Smooth muscle cell (in vitro differentiated cells): ENCODE measurements at regions not wholly inside any gene's neighbourhood (a gene's known extent, or its start where the extent isn't known, plus 50 kb on each side); places are given as distances from the start of the nearest gene placed in this dataset.

Experiments
- DNase-seq: peaks from one replicate; lab custom pipeline; 2025; ENCODE audit not compliant: unreplicated experiment; lab: John Stamatoyannopoulos, UW
- H2AFZ ChIP-seq: fragments of 200-600 bp; sonication (generic); 2 replicates; pipeline ENCODE4 v1.6.0; 2016; ENCODE audit warnings: antibody characterized with exemption, low read depth, mild to moderate bottlenecking
- H3F3A ChIP-seq: fragments of 200-600 bp; sonication (generic); 2 replicates; pipeline ENCODE4 v1.6.0; 2017; ENCODE audit warnings: antibody characterized with exemption, low read depth
- H3K27ac ChIP-seq: fragments of 200-600 bp; sonication (generic); 2 replicates; pipeline ENCODE4 v1.5.1; 2016; ENCODE audit warnings: low read depth, mild to moderate bottlenecking
- H3K27me3 ChIP-seq: fragments of 200-600 bp; sonication (generic); 2 replicates; pipeline ENCODE4 v1.6.1; 2016; ENCODE audit warnings: low read depth, mild to moderate bottlenecking
- H3K36me3 ChIP-seq: fragments of 200-600 bp; sonication (generic); 2 replicates; pipeline ENCODE4 v1.5.1; 2016; ENCODE audit warnings: low read depth
- H3K4me1 ChIP-seq: fragments of 200-600 bp; sonication (generic); 2 replicates; pipeline ENCODE4 v1.5.1; 2016; ENCODE audit warnings: low read depth
- H3K4me2 ChIP-seq: fragments of 200-600 bp; sonication (generic); 2 replicates; pipeline ENCODE4 v1.6.0; 2016; ENCODE audit warnings: mild to moderate bottlenecking
- H3K4me3 ChIP-seq: fragments of 200-600 bp; sonication (generic); 2 replicates; pipeline ENCODE4 v1.5.1; 2016; ENCODE audit warnings: mild to moderate bottlenecking
- H3K79me2 ChIP-seq: fragments of 200-600 bp; sonication (generic); 2 replicates; pipeline ENCODE4 v1.6.0; 2016; ENCODE audit warnings: low read depth, mild to moderate bottlenecking
- H3K9ac ChIP-seq: fragments of 200-600 bp; sonication (generic); 2 replicates; pipeline ENCODE4 v1.6.0; 2016; ENCODE audit warnings: low read depth
- H3K9me3 ChIP-seq: fragments of 200-600 bp; sonication (generic); replicated peaks from 2 replicates; pipeline ENCODE4 v1.5.1; 2016; ENCODE audit warnings: low read depth
- H4K20me1 ChIP-seq: fragments of 200-600 bp; sonication (generic); 2 replicates; pipeline ENCODE4 v1.6.0; 2016; ENCODE audit warnings: low read depth
- WGBS: methylation state at CpG from one replicate; pipeline ENCODE4 v1.1.7; 2016; ENCODE audit warnings: low lambda C conversion rate; 5-methylcytosine and 5-hydroxymethylcytosine counted together
- TF ChIP-seq, protein P1 (sequence below): fragments of 200-600 bp; sonication (generic); IDR thresholded peaks from 2 replicates; pipeline ENCODE4 v1.5.1; 2017; ENCODE audit warnings: borderline replicate concordance, mild to moderate bottlenecking, antibody characterized with exemption; ENCODE audit not compliant: insufficient read depth, poor library complexity, severe bottlenecking

DNA sequence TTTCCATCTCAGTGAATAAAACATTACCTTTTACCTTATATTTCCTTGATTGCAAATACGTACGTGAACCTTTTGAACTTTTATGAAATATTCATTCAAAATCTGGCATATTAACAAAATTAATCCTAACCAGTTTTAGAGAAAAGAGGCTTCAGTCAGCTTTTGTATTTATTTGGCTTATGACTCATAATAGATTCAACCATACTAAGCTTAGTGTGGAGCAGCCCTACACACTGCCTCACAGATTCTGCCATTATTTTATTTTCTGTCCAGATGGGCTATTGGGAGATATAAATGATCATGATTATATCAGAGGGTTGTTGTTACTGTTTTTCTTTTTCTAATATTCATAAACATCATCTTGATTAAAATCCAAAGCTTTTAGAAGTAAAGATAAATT, 325.5 kb downstream of the GPR37 start:
- H3K9me3 ChIP-seq = no peaks in the 10 kb centered on the region
- no peaks in the 10 kb centered on the region for H3K4me1 ChIP-seq
- no peaks in the 10 kb centered on the region for H3K36me3 ChIP-seq
- no peak for DNase-seq
- H3K27ac ChIP-seq = no peak overlapping the region
- TF ChIP-seq, protein P1, sequence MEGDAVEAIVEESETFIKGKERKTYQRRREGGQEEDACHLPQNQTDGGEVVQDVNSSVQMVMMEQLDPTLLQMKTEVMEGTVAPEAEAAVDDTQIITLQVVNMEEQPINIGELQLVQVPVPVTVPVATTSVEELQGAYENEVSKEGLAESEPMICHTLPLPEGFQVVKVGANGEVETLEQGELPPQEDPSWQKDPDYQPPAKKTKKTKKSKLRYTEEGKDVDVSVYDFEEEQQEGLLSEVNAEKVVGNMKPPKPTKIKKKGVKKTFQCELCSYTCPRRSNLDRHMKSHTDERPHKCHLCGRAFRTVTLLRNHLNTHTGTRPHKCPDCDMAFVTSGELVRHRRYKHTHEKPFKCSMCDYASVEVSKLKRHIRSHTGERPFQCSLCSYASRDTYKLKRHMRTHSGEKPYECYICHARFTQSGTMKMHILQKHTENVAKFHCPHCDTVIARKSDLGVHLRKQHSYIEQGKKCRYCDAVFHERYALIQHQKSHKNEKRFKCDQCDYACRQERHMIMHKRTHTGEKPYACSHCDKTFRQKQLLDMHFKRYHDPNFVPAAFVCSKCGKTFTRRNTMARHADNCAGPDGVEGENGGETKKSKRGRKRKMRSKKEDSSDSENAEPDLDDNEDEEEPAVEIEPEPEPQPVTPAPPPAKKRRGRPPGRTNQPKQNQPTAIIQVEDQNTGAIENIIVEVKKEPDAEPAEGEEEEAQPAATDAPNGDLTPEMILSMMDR = no peak
- H4K20me1 ChIP-seq = no peaks in the 10 kb centered on the region
- H3K27me3 ChIP-seq = no peaks in the 10 kb centered on the region
- no peak overlapping the region for H2AFZ ChIP-seq
- no peak overlapping the region for H3K4me2 ChIP-seq
- 88% methylated on average over 2 of the region's 2 CpGs for WGBS
- no peaks in the 10 kb centered on the region for H3K79me2 ChIP-seq
- H3F3A ChIP-seq = no peaks in the 10 kb centered on the region
- H3K9ac ChIP-seq = no peak overlapping the region
- no peak overlapping the region for H3K4me3 ChIP-seq

DNA sequence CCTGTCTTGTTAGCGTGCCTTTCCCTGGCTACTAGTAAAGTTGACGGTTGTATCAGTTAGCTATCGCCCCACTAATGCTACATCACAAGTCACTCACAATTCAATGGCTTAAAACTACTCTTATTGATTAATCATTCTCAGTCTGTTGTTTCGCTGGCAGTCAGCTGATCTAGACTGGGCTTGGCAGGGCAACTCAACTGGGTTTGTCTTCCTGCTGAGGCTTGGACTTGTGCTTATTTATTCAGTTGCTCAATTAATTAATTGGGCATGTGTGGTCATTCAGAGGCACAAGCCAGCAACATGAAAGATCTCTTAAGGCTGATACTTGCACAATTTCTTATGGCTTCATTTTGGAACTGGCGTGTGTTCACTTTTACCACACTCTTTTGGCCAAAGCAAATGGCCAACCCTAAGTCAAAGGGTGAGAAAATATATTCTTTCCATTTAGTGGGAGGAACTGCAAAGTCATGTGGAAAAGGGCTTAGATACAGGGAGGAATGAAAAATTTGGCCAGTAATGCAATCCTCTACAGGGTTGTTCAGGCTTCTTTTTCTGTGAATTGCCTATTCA, 333.5 kb downstream of the GPR37 start:
- H3F3A ChIP-seq = no peaks in the 10 kb centered on the region
- no peak overlapping the region for H3K4me3 ChIP-seq
- no peak overlapping the region for H3K9ac ChIP-seq
- no peak overlapping the region for H3K4me2 ChIP-seq
- H3K36me3 ChIP-seq = no peaks in the 10 kb centered on the region
- H3K27me3 ChIP-seq = peaks cover 4% of the 10 kb centered on the region
- TF ChIP-seq, protein P1 = no peak
- DNase-seq = no peak
- no peaks in the 10 kb centered on the region for H4K20me1 ChIP-seq
- no peak overlapping the region for H2AFZ ChIP-seq
- H3K9me3 ChIP-seq = no peaks in the 10 kb centered on the region
- H3K4me1 ChIP-seq = no peaks in the 10 kb centered on the region
- no peaks in the 10 kb centered on the region for H3K79me2 ChIP-seq
- WGBS = 98% methylated on average over 5 of the region's 5 CpGs
- no peak overlapping the region for H3K27ac ChIP-seq

DNA sequence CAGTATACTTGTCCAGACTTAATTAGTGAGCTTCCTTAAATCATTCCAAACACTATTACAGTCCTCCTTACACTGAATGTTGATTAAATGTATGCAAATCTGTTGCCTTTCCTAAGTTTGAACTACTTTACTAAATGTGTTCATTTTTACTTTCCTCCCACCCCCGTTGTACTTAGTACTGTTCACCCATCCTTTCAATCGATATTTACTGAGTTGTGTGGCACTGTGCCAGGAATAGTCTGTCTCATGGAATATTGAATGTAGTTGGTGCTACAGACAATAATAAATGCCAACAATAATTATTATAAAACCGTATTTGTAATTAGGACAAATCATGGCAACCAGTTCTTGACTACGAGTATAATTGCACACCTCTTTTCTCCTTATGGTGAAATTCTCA, 335.7 kb downstream of the GPR37 start:
- Histone ChIP-seq H3K79me2 (no peaks in the 10 kb centered on the region), H3K9me3 (no peaks in the 10 kb centered on the region), H3K9ac (no peak overlapping the region), H3K4me2 (no peak overlapping the region), H3K27ac (no peak overlapping the region), H3K4me3 (no peak overlapping the region), H3K27me3 (peaks cover 4% of the 10 kb centered on the region), H3F3A (no peaks in the 10 kb centered on the region), H4K20me1 (no peaks in the 10 kb centered on the region), H3K4me1 (no peaks in the 10 kb centered on the region), H3K36me3 (no peaks in the 10 kb centered on the region), H2AFZ (no peak overlapping the region)
- TF ChIP-seq, protein P1 = no peak
- no peak for DNase-seq
- WGBS = 90% methylated on average over 4 of the region's 4 CpGs

DNA sequence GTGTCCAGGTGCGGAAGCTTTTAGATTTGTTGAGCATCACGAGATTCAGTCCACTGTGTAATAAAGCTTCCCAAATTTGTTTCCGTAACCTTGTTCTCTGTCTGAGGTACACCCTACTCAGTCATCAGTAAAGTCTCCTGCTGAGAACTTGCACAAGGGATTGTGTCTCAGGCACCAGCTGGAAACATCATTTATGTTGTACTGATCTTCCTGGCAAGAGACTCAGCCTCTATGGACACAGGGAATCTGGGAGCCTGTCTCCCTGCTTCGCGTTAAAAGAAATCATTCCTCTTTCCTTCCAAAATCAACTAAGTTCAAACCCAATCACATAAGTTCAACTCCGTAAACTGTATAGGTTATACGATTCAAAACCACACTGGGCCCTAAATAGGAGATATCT, 336.8 kb downstream of the GPR37 start:
- no peak for DNase-seq
- Histone ChIP-seq H3K4me1 (no peaks in the 10 kb centered on the region), H3F3A (no peaks in the 10 kb centered on the region), H3K79me2 (no peaks in the 10 kb centered on the region), H3K27me3 (peaks cover 4% of the 10 kb centered on the region), H3K27ac (no peak overlapping the region), H3K4me2 (no peak overlapping the region), H3K9me3 (no peaks in the 10 kb centered on the region), H2AFZ (no peak overlapping the region), H3K9ac (no peak overlapping the region), H4K20me1 (no peaks in the 10 kb centered on the region), H3K36me3 (no peaks in the 10 kb centered on the region), H3K4me3 (no peak overlapping the region)
- TF ChIP-seq, protein P1 = no peak
- 88% methylated on average over 7 of the region's 7 CpGs for WGBS
